ENCODE measurements at regions not wholly inside any gene's neighbourhood (a gene's known extent, or its start where the extent isn't known, plus 50 kb on each side); places are given as distances from the start of the nearest gene placed in this dataset.

DNA sequence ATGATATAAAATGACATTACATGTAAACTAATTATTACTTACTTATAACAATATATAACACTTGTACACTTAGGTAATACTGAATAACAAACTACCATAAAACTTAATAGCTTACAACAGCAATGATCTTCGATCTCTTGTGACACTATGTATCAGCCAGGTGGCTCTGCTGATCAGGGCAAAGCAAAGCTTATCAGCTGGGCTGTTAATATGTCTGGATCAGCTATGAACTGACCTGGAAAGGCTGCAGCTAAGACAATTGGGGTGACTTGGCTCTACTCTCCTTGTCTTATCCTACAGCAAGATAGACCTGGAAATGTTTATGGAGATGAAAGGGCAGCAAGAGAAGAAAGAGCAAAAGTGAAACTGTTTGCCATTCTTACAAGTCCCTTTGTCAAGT is 511.3 kb downstream of the TLR4 start:
- no peak for DNase-seq

DNA sequence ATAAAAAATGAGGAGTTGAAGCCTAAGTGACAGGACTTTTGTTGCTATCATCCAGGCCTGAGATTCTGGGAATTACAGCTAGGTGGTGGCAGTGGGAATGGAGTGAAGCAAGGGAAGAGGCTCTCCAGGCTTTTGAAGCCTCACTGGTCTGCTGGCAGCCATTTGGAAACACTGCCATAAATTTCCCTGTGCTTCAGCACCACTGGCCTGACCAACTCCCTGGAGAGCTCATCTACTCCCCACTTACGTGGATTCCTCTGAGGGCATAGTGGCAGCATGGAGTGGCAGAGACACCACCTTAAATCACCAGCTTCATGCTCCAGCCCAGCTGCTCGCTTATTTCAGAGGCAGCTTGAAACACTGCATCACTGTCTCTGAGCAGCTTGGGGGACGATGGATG is 518.2 kb downstream of the TLR4 start:
- DNase-seq = no peak

DNA sequence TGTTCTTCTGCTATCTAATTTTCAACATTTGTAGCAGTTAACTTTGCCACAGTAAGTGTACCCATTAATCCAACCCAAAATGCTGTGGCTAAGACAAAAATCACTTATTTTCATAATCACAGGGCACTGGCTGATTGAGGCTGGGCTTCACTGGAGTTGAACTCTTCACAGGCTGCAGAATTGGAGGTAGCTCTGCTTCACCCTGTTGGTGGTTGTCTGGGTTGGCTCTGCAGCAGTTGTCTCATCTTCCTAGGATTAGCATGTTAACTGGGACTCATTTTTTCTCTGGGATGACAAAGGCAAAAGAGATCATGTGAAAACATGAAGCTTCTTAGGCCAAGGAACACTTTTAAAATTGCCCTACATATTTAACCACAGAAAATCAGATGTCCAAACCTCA is 518.9 kb downstream of the TLR4 start:
- no peak for DNase-seq

DNA sequence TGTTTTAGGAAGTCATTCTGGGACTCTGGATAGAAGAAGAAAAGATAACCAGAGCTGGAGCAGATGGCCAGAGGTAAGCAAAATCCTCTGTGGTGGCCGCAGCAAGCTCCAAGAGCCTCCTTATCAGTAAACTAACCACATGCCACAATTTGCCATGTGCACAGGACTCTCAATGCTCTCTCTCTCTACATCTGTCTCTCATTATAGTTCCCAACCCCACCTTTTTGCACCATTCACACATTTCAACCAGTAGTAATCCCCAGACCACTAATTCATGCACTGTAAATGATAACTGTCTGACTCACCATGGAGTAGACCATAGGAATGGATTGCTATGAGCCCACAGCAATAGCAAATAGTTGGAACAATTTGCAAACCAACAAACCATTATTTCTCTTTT is 526.1 kb downstream of the TLR4 start:
- DNase-seq = no peak

GRCh38 chr9:118236625-118237024 is 532.4 kb downstream of the TLR4 start:
- DNase-seq = no peak

- no peak for DNase-seq
Measured at GRCh38 chr9:118238139-118238538, 533.9 kb downstream of the TLR4 start.

DNA sequence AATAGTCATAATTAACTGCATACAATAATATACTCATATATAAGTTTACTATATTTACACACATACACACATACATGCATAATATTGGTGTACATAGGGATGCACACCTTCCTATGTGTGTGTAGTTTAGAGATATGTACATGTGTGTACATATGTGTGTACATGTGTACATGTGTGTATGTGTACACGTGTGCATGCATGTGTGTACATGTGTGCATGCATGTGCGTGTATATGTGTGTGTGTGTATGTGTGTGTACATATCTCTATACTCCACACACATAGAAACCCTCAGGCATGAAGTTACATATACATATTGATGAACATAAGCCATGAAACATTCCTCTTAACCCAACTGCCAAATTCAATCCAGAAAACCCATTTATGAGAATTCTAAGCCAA is 547.8 kb downstream of the TLR4 start:
- DNase-seq = no peak

- DNase-seq = no peak
Measured at GRCh38 chr9:118262191-118262590, 558.0 kb downstream of the TLR4 start.

DNA sequence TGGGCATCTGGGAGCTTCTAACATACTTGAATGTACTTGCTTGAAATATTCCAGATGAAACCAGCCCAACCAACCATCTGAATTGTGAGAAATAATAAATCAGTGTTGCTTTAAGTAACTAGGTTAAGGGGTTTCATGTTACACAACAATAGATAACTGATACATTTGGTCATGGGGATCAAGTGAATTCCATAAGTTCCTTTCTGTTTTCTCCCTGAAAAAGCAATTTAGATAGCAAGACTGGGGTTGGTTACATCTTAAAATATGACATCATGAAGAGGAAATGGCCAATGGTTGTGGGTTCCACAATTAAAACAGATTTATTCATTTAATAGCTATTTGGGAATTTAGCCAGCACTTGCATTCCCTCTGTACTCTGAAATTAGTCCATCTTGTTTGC is 559.7 kb downstream of the TLR4 start:
- no peak for DNase-seq

DNA sequence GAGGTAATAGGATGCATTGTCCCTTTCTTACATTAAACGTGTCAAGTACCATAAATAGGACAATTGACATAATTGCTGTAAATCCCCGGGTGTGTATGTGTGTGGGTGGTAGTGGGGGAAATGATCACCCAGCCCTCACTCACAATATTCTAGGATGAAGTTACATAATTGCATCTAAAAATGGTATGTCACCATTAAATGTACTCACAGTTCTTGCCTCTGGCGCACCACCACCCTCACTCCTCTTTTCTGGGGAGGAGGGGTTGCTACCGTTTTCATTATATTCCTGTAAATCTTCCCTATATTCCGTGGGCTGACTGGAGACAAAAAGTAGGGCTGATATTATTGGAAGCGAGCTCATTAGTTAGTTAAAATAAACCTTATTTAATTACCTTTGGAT is 563.8 kb downstream of the TLR4 start:
- DNase-seq = no peak

GRCh38 chr9:118269623-118270022 is 565.4 kb downstream of the TLR4 start:
- DNase-seq = no peak

DNA sequence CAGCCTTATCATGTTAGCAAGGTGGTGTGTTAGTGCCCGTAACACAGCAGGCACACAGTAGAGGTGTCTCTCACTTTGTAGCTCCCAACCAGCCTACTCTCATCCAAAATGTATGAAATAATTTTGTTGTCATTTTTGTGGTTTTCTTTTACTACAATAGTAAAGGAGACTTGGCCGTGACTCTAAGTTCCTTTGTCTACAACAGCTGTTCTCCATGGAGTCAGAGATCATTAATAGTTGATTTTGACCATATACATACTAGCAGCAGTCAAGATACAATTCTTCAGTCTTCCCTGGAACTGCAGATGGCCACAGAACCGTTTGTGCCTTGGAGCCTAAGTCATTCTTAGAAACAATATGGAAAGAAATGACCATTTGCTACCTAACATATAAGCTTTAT is 567.1 kb downstream of the TLR4 start:
- no peak for DNase-seq

DNA sequence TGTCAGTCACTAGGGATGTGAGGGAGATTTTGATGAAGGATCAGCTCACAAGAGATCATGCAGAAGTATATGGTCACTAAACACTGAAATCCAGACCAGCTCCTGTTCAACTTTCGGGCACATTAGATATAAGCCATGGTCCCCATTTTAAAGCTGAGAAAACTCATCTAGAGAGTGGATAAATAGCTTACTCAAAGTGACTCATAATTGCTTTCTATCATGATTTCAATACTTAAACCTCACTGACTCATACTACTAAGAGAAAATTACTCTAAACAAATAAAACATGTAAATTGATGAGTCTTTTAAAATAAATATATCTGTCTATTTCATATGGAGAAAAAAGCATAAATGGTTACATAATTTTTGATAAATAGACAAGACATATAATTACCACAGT is 567.7 kb downstream of the TLR4 start:
- no peak for DNase-seq

DNA sequence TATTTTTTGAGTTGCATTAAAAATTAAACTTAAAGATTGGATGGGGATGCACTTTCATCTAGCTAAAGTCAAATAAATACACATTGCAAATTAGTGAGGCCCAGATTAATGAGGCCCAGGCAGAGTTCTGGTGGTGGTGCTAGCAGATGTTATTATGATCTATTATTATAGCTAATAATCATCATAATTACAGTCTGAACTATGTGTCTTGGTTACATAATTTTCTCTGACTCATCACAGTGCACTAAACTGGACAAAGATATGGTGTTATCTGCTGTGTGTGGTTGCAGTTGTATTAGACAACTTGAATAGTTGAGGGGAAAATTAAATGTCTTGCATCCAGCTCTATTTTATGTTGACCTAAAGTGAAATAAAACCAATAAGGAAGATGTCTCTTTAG is 568.8 kb downstream of the TLR4 start:
- DNase-seq = no peak

GRCh38 chr9:118276784-118277183 is 572.6 kb downstream of the TLR4 start:
- DNase-seq = no peak

GRCh38 chr9:118281772-118282171 is 577.6 kb downstream of the TLR4 start:
- DNase-seq = no peak

GRCh38 chr9:118283488-118283887 is 579.3 kb downstream of the TLR4 start:
- no peak for DNase-seq

DNA sequence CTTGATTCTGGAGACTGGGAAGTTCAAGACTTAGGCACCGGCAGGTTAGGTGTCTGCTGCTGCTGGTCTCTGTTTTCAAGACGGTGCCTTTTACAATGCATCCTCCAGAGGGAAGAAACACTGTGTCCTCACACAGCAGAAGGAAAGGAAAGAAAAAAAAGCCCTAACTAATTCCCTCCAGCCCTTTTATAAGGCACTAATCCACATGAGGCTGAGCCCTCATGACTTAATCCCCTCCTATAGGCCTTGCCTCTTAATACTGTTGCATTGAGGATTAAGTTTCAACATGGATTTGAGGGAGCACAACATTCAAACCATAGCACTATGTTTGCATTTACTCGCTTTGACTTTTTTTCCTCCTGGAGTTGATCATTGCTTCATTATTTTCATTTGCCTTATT is 585.9 kb downstream of the TLR4 start:
- no peak for DNase-seq

DNA sequence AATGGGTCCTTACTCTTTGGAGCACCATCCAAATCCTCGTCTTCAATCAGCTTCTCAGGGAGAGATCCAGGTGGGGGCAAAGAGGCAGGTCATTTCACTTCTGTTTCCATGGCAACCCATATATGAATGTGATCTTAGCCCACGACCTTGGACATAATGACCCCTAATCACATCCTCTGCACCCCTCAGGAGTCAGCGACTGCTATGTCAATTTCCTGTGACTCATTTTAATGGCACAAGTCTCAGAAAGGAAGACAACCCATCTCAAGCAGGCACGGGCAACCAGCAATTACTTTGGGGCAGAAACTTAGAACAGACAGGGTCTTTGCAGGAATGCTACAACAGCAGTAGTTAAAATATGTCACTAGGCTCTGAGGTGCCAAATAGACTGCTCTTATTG is 591.2 kb downstream of the TLR4 start:
- no peak for DNase-seq

- no peak for DNase-seq
Measured at GRCh38 chr9:118302721-118303120, 598.5 kb downstream of the TLR4 start.

DNA sequence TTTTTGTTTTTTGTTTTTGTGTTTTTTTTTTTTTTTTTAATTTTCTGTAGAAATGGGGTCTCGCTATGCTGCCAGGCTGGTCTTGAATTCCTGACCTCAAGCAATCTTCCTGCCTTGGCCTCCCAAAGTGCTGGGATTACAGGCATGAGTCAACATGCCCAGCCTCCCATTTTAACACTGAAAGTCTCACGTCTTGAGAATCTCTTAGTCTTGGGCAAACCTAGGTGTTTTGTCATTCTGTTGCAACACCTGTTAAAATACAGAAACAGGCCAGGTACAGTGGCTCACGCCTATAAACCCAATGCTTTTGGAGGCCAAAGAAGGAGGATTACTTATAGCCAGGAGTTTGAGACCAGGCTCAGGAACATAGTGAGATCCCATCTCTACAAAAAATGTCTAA is 599.0 kb downstream of the TLR4 start:
- DNase-seq = no peak

DNA sequence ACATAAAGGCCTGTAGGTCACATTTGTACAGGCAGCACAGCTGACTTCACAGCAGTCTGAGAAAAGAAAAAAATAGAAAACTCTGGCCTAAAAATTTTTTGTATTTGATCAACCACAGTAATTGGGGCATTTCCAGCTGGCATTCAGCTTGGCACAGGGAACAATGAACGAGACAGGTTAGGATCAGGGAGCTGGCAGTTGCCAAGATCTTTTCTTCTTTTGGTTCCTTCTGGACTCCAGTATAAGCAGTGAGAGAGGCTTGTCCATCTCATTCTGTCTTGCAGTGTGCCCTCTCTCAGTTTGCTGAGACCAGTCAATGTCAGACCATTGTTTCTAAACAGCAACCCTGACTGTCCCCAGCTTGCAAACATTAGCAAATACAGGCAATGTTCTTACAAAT is 601.1 kb downstream of the TLR4 start:
- DNase-seq = no peak

DNA sequence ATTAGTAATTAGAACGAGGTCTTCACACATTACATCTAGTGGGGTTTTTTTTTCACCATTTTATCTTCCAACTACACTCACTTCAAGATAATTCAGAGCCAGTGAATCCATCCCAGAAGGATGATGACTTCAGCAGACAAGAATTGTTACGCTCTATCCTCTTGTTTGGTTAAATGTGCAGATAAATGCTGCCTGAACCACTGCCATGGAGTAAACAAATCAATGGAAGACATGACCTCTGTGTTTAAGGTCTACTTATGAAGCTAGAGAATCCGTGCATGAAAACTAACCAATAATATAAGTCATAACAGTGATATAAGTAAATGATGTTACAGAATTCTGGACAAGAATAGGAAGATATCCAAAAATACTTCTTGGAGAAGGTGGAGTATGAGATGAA is 602.6 kb downstream of the TLR4 start:
- DNase-seq = no peak

- no peak for DNase-seq
Measured at GRCh38 chr9:118313965-118314364, 609.8 kb downstream of the TLR4 start.

DNA sequence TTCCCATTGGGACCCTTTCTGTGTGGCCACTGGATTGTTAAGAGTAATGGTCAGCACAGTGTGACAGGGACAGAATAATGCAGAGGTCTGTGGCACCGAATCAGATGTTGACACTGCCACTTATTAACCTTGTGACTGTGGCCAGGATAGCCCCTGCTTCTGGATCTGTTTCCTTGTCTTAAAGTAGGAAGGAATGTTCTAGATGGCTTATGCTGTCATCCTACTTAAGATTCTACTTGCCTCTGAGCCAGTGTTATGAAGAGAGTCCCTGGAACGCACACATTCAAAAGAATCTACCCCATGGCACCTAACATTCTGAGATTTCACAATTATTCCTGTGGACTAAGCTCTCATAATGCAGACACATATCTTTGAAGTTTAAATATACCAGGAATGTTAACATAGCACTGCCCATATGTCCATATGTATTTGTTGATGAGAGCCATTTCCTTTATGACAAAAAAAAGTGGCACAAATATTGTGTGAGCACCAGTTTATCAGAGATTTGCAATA is 612.7 kb downstream of the TLR4 start:
- DNase-seq = no peak

- DNase-seq = no peak
Measured at GRCh38 chr9:118318770-118319431, 614.7 kb downstream of the TLR4 start.

Measured in activated naive CD4-positive, alpha-beta T cell treated with anti-CD3 and anti-CD28 coated beads, Interleukin-2, amount 50 U/mL, for 16 hours (primary cell).